HG02973 (cell line): ENCODE measurements at regions not wholly inside any gene's neighbourhood (a gene's known extent, or its start where the extent isn't known, plus 50 kb on each side); places are given as distances from the start of the nearest gene placed in this dataset.

Experiments
- ATAC-seq: cut with Tn5 transposase; IDR thresholded peaks from one replicate; pipeline ENCODE4 v1.9.1; 2021; ENCODE audit warnings: moderate library complexity; ENCODE audit not compliant: unreplicated experiment

GRCh38 chr5:118692811-118693342 is 295.5 kb downstream of the DTWD2 start:
- no peak for ATAC-seq

GRCh38 chr5:118687661-118688621 is 300.4 kb downstream of the DTWD2 start:
- ATAC-seq, result peak; percentile 66

GRCh38 chr5:118687100-118687499 is 301.2 kb downstream of the DTWD2 start:
- ATAC-seq, result no peak

- no peak for ATAC-seq
These were observed 306.7 kb downstream of the DTWD2 start for GRCh38 chr5:118681655-118682054.

- no peak for ATAC-seq
These were observed 308.9 kb downstream of the DTWD2 start for GRCh38 chr5:118679264-118679940.

- no peak for ATAC-seq
These were observed 309.6 kb downstream of the DTWD2 start for GRCh38 chr5:118678746-118679145.

GRCh38 chr5:118675247-118675646 is 313.1 kb downstream of the DTWD2 start:
- no peak for ATAC-seq

GRCh38 chr5:118657576-118657975 is 330.8 kb downstream of the DTWD2 start:
- ATAC-seq, result no peak

GRCh38 chr5:118653872-118654271 is 334.5 kb downstream of the DTWD2 start:
- no peak for ATAC-seq

- no peak for ATAC-seq
These were observed 335.2 kb downstream of the DTWD2 start for GRCh38 chr5:118653183-118653582.

GRCh38 chr5:118651002-118651401 is 337.3 kb downstream of the DTWD2 start:
- no peak for ATAC-seq

GRCh38 chr5:118647587-118647986 is 340.8 kb downstream of the DTWD2 start:
- no peak for ATAC-seq

GRCh38 chr5:118646917-118647316 is 341.4 kb downstream of the DTWD2 start:
- no peak for ATAC-seq

GRCh38 chr5:118637947-118638670 is 350.2 kb downstream of the DTWD2 start:
- no peak for ATAC-seq

- ATAC-seq, result no peak
These were observed 359.5 kb downstream of the DTWD2 start for GRCh38 chr5:118628660-118629354.

- ATAC-seq, result no peak
These were observed 368.1 kb downstream of the DTWD2 start for GRCh38 chr5:118620233-118620632.

GRCh38 chr5:118619823-118620222 is 368.5 kb downstream of the DTWD2 start:
- no peak for ATAC-seq

GRCh38 chr5:118616281-118616680 is 372.1 kb downstream of the DTWD2 start:
- ATAC-seq, result peak; percentile 70

- ATAC-seq, result no peak
These were observed 373.5 kb downstream of the DTWD2 start for GRCh38 chr5:118614731-118615456.
